ENCODE measurements at regions not wholly inside any gene's neighbourhood (a gene's known extent, or its start where the extent isn't known, plus 50 kb on each side); places are given as distances from the start of the nearest gene placed in this dataset.

DNA sequence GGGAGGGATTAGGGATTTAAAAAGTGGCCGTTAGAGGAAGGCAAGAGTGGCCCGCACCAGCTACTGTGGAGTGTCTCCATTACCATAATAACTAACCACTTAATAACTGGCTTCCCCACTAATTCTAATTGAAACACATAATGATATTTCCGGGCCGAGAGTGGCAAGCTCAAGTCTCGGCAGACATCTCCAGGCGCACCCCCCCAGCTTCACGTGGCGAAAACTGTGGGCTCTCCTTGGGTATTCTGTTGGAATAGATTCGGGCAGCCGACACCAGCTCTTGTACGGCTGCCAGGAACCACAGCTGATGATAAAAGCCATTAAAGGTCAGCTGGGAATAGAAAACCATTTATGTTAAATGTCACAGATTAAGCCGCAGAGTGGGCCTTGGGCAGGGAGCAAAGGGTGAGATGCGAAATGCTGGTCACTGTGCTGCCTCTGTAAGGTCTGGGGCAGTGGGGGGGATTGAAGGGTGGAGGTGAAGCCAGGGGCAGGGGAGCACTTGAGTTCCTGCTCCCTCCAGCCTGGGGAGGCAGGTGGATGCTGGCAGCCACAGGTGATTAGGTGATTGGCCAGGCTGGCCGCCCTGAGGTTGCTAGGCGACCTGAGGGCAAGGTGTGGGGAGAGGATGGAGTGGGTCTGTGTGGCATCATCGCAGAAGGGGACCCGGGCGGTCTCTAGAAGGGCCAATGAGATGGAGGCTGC lies 115.6 kb upstream of the SDK2 start:
- DNase-seq (no peak), ATAC-seq (ENCODE audit: low read depth) (no peak)
- no peak overlapping the region for H3K4me2 ChIP-seq (replicated peaks; ENCODE audit: low read depth, low read length, poor library complexity, severe bottlenecking)
- peaks cover 0 to 4% (median 0%) of the 10 kb centered on the region in 3 donors for H3K9me3 ChIP-seq (ENCODE audit: control extremely low read depth in 1 of 3, control insufficient read depth in 2 of 3, insufficient read depth in 1 of 3, low read length in 2 of 3)
- Mint-ChIP-seq H3K9me3 (ENCODE audit: insufficient read depth) (no peaks in the 10 kb centered on the region), H3K4me1 (peaks cover 2% of the 10 kb centered on the region), H3K27ac (no peak overlapping the region), H3K27me3 (no peaks in the 10 kb centered on the region), H3K4me3 (no peak overlapping the region)
- ChIA-PET POLR2A (no interaction called here), CTCF (no interaction called here)
- no peaks in the 10 kb centered on the region for H3K27me3 ChIP-seq (replicated peaks in 1 of 4; ENCODE audit: control extremely low read depth in 1 of 4, control insufficient read depth in 3 of 4, insufficient read depth in 4 of 4, low read length in 3 of 4)
- WGBS (ENCODE audit: insufficient coverage) = 80% methylated on average over 16 of the region's 18 CpGs
- no peaks in the 10 kb centered on the region for H3K4me1 ChIP-seq (ENCODE audit: control insufficient read depth in 2 of 2, insufficient read depth in 2 of 2, low read length in 2 of 2)
- no peaks in the 10 kb centered on the region for H4K20me1 ChIP-seq (ENCODE audit: control insufficient read depth, insufficient read depth, low read length, poor library complexity, severe bottlenecking)
- TF ChIP-seq, protein P1, sequence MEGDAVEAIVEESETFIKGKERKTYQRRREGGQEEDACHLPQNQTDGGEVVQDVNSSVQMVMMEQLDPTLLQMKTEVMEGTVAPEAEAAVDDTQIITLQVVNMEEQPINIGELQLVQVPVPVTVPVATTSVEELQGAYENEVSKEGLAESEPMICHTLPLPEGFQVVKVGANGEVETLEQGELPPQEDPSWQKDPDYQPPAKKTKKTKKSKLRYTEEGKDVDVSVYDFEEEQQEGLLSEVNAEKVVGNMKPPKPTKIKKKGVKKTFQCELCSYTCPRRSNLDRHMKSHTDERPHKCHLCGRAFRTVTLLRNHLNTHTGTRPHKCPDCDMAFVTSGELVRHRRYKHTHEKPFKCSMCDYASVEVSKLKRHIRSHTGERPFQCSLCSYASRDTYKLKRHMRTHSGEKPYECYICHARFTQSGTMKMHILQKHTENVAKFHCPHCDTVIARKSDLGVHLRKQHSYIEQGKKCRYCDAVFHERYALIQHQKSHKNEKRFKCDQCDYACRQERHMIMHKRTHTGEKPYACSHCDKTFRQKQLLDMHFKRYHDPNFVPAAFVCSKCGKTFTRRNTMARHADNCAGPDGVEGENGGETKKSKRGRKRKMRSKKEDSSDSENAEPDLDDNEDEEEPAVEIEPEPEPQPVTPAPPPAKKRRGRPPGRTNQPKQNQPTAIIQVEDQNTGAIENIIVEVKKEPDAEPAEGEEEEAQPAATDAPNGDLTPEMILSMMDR (IDR thresholded peaks at IDR 0.05) = no peak
- no peak for TF ChIP-seq EZH2 (IDR thresholded peaks at IDR 0.05; ENCODE audit: borderline replicate concordance, insufficient read depth, low read depth, low read length, poor library complexity, severe bottlenecking)
- H3K36me3 ChIP-seq (replicated peaks in 1 of 2; ENCODE audit: control extremely low read depth in 1 of 2, control insufficient read depth in 1 of 2, extremely low read depth in 1 of 2, insufficient read depth in 2 of 2, low read length in 1 of 2) = no peaks in the 10 kb centered on the region
- no peak overlapping the region for H3K27ac ChIP-seq (ENCODE audit: low read length in 2 of 2)
- H3K9ac ChIP-seq (ENCODE audit: low read length) = no peak overlapping the region
- intact Hi-C loops (cut with micrococcal nuclease) = no loop called here
- H3K79me2 ChIP-seq (ENCODE audit: control insufficient read depth, insufficient read depth, low read length) = no peaks in the 10 kb centered on the region
- H2AFZ ChIP-seq (ENCODE audit: insufficient read depth, low read depth, low read length, poor library complexity, severe bottlenecking) = no peak overlapping the region
- no peak overlapping the region for H3K4me3 ChIP-seq (ENCODE audit: control extremely low read depth in 1 of 5, extremely low read depth in 1 of 5, insufficient read depth in 1 of 5, low read depth in 2 of 5, low read length in 4 of 5)

DNA sequence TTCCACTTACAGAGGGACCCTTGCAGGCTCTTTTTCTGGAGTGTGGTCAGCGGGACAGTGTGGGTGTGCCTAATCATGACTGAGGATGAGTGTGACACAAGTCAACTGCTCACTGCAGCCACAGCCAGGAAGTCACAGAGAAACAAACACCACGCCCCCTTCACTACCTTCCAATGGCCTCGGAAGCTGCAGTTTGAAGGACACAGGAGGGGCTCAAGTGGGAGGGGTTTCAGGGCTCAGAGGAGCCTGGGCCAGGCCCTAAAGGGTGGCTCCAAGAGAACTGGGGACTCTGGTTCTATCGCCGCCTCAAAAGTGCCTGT lies 116.2 kb upstream of the SDK2 start:
- intact Hi-C loops (cut with micrococcal nuclease) = no loop called here
- 100% methylated on average over 2 of the region's 5 CpGs for WGBS (ENCODE audit: insufficient coverage)
- no peak overlapping the region for H3K4me2 ChIP-seq (replicated peaks; ENCODE audit: low read depth, low read length, poor library complexity, severe bottlenecking)

More for the DNA sequence above, 116.2 kb upstream of the SDK2 start:
- CTCF ChIA-PET = no interaction called here
- no peaks in the 10 kb centered on the region for H3K27me3 ChIP-seq (replicated peaks in 1 of 4; ENCODE audit: control extremely low read depth in 1 of 4, control insufficient read depth in 3 of 4, insufficient read depth in 4 of 4, low read length in 3 of 4)
- DNase-seq (no peak), ATAC-seq (ENCODE audit: low read depth) (no peak)
- no peak overlapping the region for H3K27ac Mint-ChIP-seq
- POLR2A ChIA-PET = no interaction called here
- no peaks in the 10 kb centered on the region for H3K79me2 ChIP-seq (ENCODE audit: control insufficient read depth, insufficient read depth, low read length)
- H3K4me1 ChIP-seq (ENCODE audit: control insufficient read depth in 2 of 2, insufficient read depth in 2 of 2, low read length in 2 of 2) = no peaks in the 10 kb centered on the region
- no peak overlapping the region for H3K4me3 ChIP-seq (ENCODE audit: control extremely low read depth in 1 of 5, extremely low read depth in 1 of 5, insufficient read depth in 1 of 5, low read depth in 2 of 5, low read length in 4 of 5)
- peaks cover 2% of the 10 kb centered on the region for H3K4me1 Mint-ChIP-seq
- H3K9ac ChIP-seq (ENCODE audit: low read length) = no peak overlapping the region
- H3K9me3 ChIP-seq (ENCODE audit: control extremely low read depth in 1 of 3, control insufficient read depth in 2 of 3, insufficient read depth in 1 of 3, low read length in 2 of 3) = peaks cover 0 to 4% (median 0%) of the 10 kb centered on the region in 3 donors
- no peaks in the 10 kb centered on the region for H3K9me3 Mint-ChIP-seq (ENCODE audit: insufficient read depth)
- no peak overlapping the region for H3K27ac ChIP-seq (ENCODE audit: low read length in 2 of 2)
- no peaks in the 10 kb centered on the region for H3K36me3 ChIP-seq (replicated peaks in 1 of 2; ENCODE audit: control extremely low read depth in 1 of 2, control insufficient read depth in 1 of 2, extremely low read depth in 1 of 2, insufficient read depth in 2 of 2, low read length in 1 of 2)
- no peak overlapping the region for H2AFZ ChIP-seq (ENCODE audit: insufficient read depth, low read depth, low read length, poor library complexity, severe bottlenecking)
- no peak overlapping the region for H3K4me3 Mint-ChIP-seq
- no peaks in the 10 kb centered on the region for H4K20me1 ChIP-seq (ENCODE audit: control insufficient read depth, insufficient read depth, low read length, poor library complexity, severe bottlenecking)
- no peaks in the 10 kb centered on the region for H3K27me3 Mint-ChIP-seq
- TF ChIP-seq EZH2 (IDR thresholded peaks at IDR 0.05; ENCODE audit: borderline replicate concordance, insufficient read depth, low read depth, low read length, poor library complexity, severe bottlenecking) = no peak
- TF ChIP-seq, protein P1 (IDR thresholded peaks at IDR 0.05) = no peak

Measured in B cell (primary cell).